ENCODE measurements at regions not wholly inside any gene's neighbourhood (a gene's known extent, or its start where the extent isn't known, plus 50 kb on each side); places are given as distances from the start of the nearest gene placed in this dataset.

- H3K4me3 ChIP-seq (ENCODE audit: low read depth, low read length): no peak overlapping the region
- no peaks in the 10 kb centered on the region for H3K36me3 ChIP-seq
- TF ChIP-seq CTCF (IDR thresholded peaks at IDR 0.05; ENCODE audit: low read depth, low read length): no peak
- H3K27me3 ChIP-seq: no peaks in the 10 kb centered on the region
- no peaks in the 10 kb centered on the region for H3K9me3 ChIP-seq
- no peaks in the 10 kb centered on the region for H3K4me1 ChIP-seq
- DNase-seq: no peak
Observed at GRCh38 chr2:71926876-71927756, 220.5 kb downstream of the CYP26B1 start.

- Histone ChIP-seq H3K9me3 (no peaks in the 10 kb centered on the region), H3K36me3 (no peaks in the 10 kb centered on the region), H3K4me3 (ENCODE audit: low read depth, low read length) (no peak overlapping the region), H3K4me1 (no peaks in the 10 kb centered on the region), H3K27me3 (no peaks in the 10 kb centered on the region)
- no peak for DNase-seq
- TF ChIP-seq CTCF (IDR thresholded peaks at IDR 0.05; ENCODE audit: low read depth, low read length): no peak
Observed at GRCh38 chr2:71926089-71926447, 221.6 kb downstream of the CYP26B1 start.

GRCh38 chr2:71925268-71926088 is 222.2 kb downstream of the CYP26B1 start:
- Histone ChIP-seq H3K4me3 (ENCODE audit: low read depth, low read length) (no peak overlapping the region), H3K36me3 (no peaks in the 10 kb centered on the region), H3K27me3 (no peaks in the 10 kb centered on the region), H3K4me1 (no peaks in the 10 kb centered on the region), H3K9me3 (no peaks in the 10 kb centered on the region)
- peak; percentile 19 for DNase-seq
- no peak for TF ChIP-seq CTCF (IDR thresholded peaks at IDR 0.05; ENCODE audit: low read depth, low read length)

- H3K36me3 ChIP-seq: no peaks in the 10 kb centered on the region
- TF ChIP-seq CTCF (IDR thresholded peaks at IDR 0.05; ENCODE audit: low read depth, low read length): peak; percentile 69
- H3K4me1 ChIP-seq: no peaks in the 10 kb centered on the region
- DNase-seq: peak; percentile 53
- no peak overlapping the region for H3K4me3 ChIP-seq (ENCODE audit: low read depth, low read length)
- no peaks in the 10 kb centered on the region for H3K9me3 ChIP-seq
- no peaks in the 10 kb centered on the region for H3K27me3 ChIP-seq
Observed at GRCh38 chr2:71923887-71924533, 223.7 kb downstream of the CYP26B1 start.

- no peak for DNase-seq
- Histone ChIP-seq H3K36me3 (no peaks in the 10 kb centered on the region), H3K9me3 (no peaks in the 10 kb centered on the region), H3K4me3 (ENCODE audit: low read depth, low read length) (no peak overlapping the region), H3K4me1 (no peaks in the 10 kb centered on the region), H3K27me3 (no peaks in the 10 kb centered on the region)
- no peak for TF ChIP-seq CTCF (IDR thresholded peaks at IDR 0.05; ENCODE audit: low read depth, low read length)
Observed at GRCh38 chr2:71923143-71923525, 224.5 kb downstream of the CYP26B1 start.

Data from BE2C (cell line).